ENCODE measurements at regions not wholly inside any gene's neighbourhood (a gene's known extent, or its start where the extent isn't known, plus 50 kb on each side); places are given as distances from the start of the nearest gene placed in this dataset.

- TF ChIP-seq L3MBTL2 (conservative IDR thresholded peaks at IDR 0.05) (no peak), SP1 (IDR thresholded peaks at IDR 0.05) (no peak), TARDBP (IDR thresholded peaks at IDR 0.05) (no peak), HDGF (IDR thresholded peaks at IDR 0.05; ENCODE audit: borderline replicate concordance) (no peak), PKNOX1 (IDR thresholded peaks at IDR 0.05) (no peak), NFRKB (IDR thresholded peaks at IDR 0.05) (no peak), SUZ12 (IDR thresholded peaks at IDR 0.05) (no peak), ELF4 (IDR thresholded peaks at IDR 0.05) (no peak), ARNT (IDR thresholded peaks at IDR 0.05) (no peak), FOXA1 (IDR thresholded peaks at IDR 0.05) (no peak), BHLHE40 (IDR thresholded peaks at IDR 0.05; ENCODE audit: borderline replicate concordance) (no peak), LEF1 (IDR thresholded peaks at IDR 0.05; ENCODE audit: borderline replicate concordance) (no peak)
These were observed 1001.1 kb downstream of the OLFM4 start for GRCh38 chr13:54029720-54030119.
